Endothelial cell of umbilical vein (primary cell): ENCODE measurements at regions not wholly inside any gene's neighbourhood (a gene's known extent, or its start where the extent isn't known, plus 50 kb on each side); places are given as distances from the start of the nearest gene placed in this dataset.

ENCODE experiments used
- BruUV-seq: library from RNA; stranded (reverse); fragments of 400-500 nt; replicated peaks from 2 replicates; lab custom pipeline; 2021; lab: Mats Ljungman, UMichigan
- CTCF ChIA-PET: fragments of 300-600, 350-600 bp; sonication (Branson Sonifier 250); formaldehyde crosslinking; loops from one replicate; lab custom pipeline; 2021; ENCODE audit warnings: antibody characterized with exemption, inconsistent platforms; lab: Charles Lee
- POLR2A ChIA-PET: fragments of 300-600, 350-600 bp; sonication (Branson Sonifier 250); formaldehyde crosslinking; loops from one replicate; lab custom pipeline; 2021; ENCODE audit warnings: antibody characterized with exemption, inconsistent platforms; lab: Charles Lee
- DNase-seq: peaks from one replicate; pipeline ENCODE4 v3.0.0-alpha.2; 2011; ENCODE audit warnings: low read depth, low spot score
- FAIRE-seq: peaks from 2 replicates; lab custom pipeline; 2011; peaks lifted over from hg19 to GRCh38; lab: Jason Lieb, UNC
- H2AFZ ChIP-seq: 2 replicates; pipeline ENCODE4 v1.6.0; 2012; ENCODE audit warnings: low read depth, low read length, control low read depth, inconsistent platforms
- H3K27ac ChIP-seq: 2 replicates; pipeline ENCODE4 v1.5.1; 2011; ENCODE audit warnings: low read depth, mild to moderate bottlenecking, control low read depth, low read length, moderate library complexity; ENCODE audit not compliant: insufficient read depth
- H3K27me3 ChIP-seq, 2 experiments: 2 replicates each; pipeline versions ENCODE4 v1.6.0 to v1.6.1; 2011; ENCODE audit warnings: low read length in 2 of 2, mixed read lengths in 1 of 2; ENCODE audit not compliant: control insufficient read depth in 2 of 2, insufficient read depth in 2 of 2
- H3K36me3 ChIP-seq, 2 experiments: 2 replicates in 1 of 2; 3 replicates in 1 of 2; pipeline ENCODE4 v1.5.1; 2011; ENCODE audit warnings: low read length in 2 of 2, mild to moderate bottlenecking in 1 of 2, moderate library complexity in 1 of 2; ENCODE audit not compliant: control insufficient read depth in 2 of 2, insufficient read depth in 2 of 2; ENCODE audit errors: extremely low read depth in 1 of 2
- H3K4me1 ChIP-seq: 3 replicates; pipeline ENCODE4 v1.5.1; 2011; ENCODE audit warnings: mild to moderate bottlenecking, low read length; ENCODE audit not compliant: control insufficient read depth, insufficient read depth; ENCODE audit errors: extremely low read depth
- H3K4me2 ChIP-seq: 2 replicates; pipeline ENCODE4 v1.6.1; 2011; ENCODE audit warnings: low read length, control low read depth, mixed read lengths; ENCODE audit not compliant: insufficient read depth
- H3K4me3 ChIP-seq, 3 experiments: fragments of 200-600 bp in 1 of 3; sonication (generic), shearing (Covaris generic) in 1 of 3; replicated peaks in 1 of 3; 2 replicates each; pipeline ENCODE4 v1.5.1; 2011 to 2016; ENCODE audit warnings: control low read depth in 3 of 3, low read length in 3 of 3, mild to moderate bottlenecking in 2 of 3, inconsistent platforms in 1 of 3, low read depth in 1 of 3, moderate library complexity in 1 of 3; ENCODE audit not compliant: insufficient read depth in 1 of 3
- H3K79me2 ChIP-seq: 2 replicates; pipeline ENCODE4 v1.6.0; 2012; ENCODE audit warnings: low read length, inconsistent platforms; ENCODE audit not compliant: control insufficient read depth, insufficient read depth
- H3K9ac ChIP-seq: replicated peaks from 2 replicates; pipeline ENCODE3; 2011; ENCODE audit warnings: low read length, control low read depth; ENCODE audit not compliant: insufficient read depth; ENCODE audit errors: extremely low read depth
- H3K9me1 ChIP-seq: replicated peaks from 3 replicates; pipeline ENCODE4 v1.6.0; 2011; ENCODE audit warnings: mild to moderate bottlenecking, low read length; ENCODE audit not compliant: control insufficient read depth, insufficient read depth; ENCODE audit errors: extremely low read depth
- H3K9me3 ChIP-seq: replicated peaks from 2 replicates; pipeline ENCODE4 v1.5.1; 2012; ENCODE audit warnings: low read length, inconsistent platforms; ENCODE audit not compliant: control insufficient read depth, insufficient read depth
- H4K20me1 ChIP-seq: replicated peaks from 2 replicates; pipeline ENCODE3; 2011; ENCODE audit warnings: mild to moderate bottlenecking, low read length; ENCODE audit not compliant: control insufficient read depth, insufficient read depth; ENCODE audit errors: extremely low read depth
- EZH2 ChIP-seq: IDR thresholded peaks from 2 replicates; pipeline ENCODE4 v1.6.1; 2012; ENCODE audit warnings: borderline replicate concordance, low read depth, mild to moderate bottlenecking, moderate library complexity, low read length, inconsistent platforms; ENCODE audit not compliant: severe bottlenecking
- FOS ChIP-seq: IDR thresholded peaks from 2 replicates; pipeline ENCODE4 v1.6.1; 2011; ENCODE audit warnings: mild to moderate bottlenecking, low read length, moderate library complexity, borderline replicate concordance; ENCODE audit not compliant: insufficient read depth
- JUN ChIP-seq: IDR thresholded peaks from 2 replicates; pipeline ENCODE4 v1.6.1; 2011; ENCODE audit warnings: borderline replicate concordance, low read depth; ENCODE audit not compliant: insufficient read length, insufficient read depth
- MYC ChIP-seq: IDR thresholded peaks from one replicate; pipeline ENCODE4 v1.6.1; 2011; ENCODE audit warnings: mild to moderate bottlenecking, low read depth, low read length
- POLR2A ChIP-seq: IDR thresholded peaks from 2 replicates; pipeline ENCODE4 v1.6.1; 2012; ENCODE audit warnings: low read depth, mild to moderate bottlenecking, control low read depth, low read length
- POLR2AphosphoS5 ChIP-seq: IDR thresholded peaks from 2 replicates; pipeline ENCODE4 v1.6.1; 2012; ENCODE audit warnings: low read depth, mild to moderate bottlenecking, control low read depth, low read length, moderate library complexity; ENCODE audit not compliant: insufficient read depth
- dilution Hi-C: fragments of 300-500 bp; cut with MboI; formaldehyde crosslinking; loops from one replicate; pipeline ENCODE4 v1.15.0; 2019; ENCODE audit warnings: low sequenced_read_pairs; ENCODE audit not compliant: extremely low pct_ligation_motif_present
- intact Hi-C: fragments of 100-400 bp; cut with micrococcal nuclease; formaldehyde crosslinking; loops from one replicate; pipeline ENCODE4 v1.10.0; 2022
- TF ChIP-seq, protein P1 (sequence below): IDR thresholded peaks from 2 replicates; pipeline ENCODE4 v1.6.1; 2011; ENCODE audit not compliant: insufficient read depth, insufficient read length
- TF ChIP-seq, protein P2 (sequence below), 2 donors: IDR thresholded peaks; 1 replicate in 1 of 2; 2 replicates in 1 of 2; pipeline ENCODE4 v1.5.1; 2011; ENCODE audit warnings: low read length in 2 of 2, mild to moderate bottlenecking in 2 of 2, moderate library complexity in 2 of 2, control low read depth in 1 of 2, inconsistent platforms in 1 of 2, low read depth in 1 of 2; ENCODE audit not compliant: insufficient read depth in 1 of 2; ENCODE audit errors: extremely low read depth in 1 of 2

DNA sequence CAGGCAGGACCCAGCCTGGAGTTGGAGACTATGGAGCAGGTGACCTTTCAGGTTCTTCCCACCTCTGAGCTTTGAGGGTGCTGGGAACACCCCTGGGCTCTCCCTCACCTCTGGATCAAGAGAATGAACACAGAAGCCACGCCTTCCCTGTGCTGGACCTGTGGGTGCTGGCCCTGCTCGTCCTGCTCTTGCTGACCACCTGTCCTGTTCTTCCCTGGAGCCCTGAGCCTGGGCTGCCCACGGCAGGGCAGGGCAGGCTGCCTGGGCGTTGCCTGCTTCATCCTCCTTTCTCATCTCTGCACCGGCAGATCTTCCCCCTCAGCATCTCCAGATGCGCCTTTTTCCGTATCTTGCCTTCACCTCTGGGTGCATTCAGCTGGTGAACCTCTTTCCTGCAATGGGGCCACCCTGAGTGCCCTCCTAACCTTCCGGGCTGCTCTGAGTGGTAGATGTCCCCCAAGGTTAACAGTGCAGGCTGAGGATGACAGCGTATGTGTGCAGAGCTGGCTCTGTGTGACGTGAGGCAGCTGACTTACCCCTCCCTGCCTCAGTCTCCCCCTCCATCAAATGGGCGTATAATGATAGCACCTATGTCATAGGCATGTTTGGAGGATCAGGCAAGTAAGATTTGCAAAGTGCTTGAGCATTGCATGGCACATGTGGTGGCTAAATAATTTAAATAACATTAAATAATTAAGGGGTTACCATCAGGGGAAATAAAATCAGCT, 225.8 kb upstream of the CIBAR2 start:
- ChIA-PET POLR2A (no interaction called here), CTCF (interaction anchor here (1.1 to 1.7 kb wide), 3 partner anchors 9 to 84 kb away, joined by 3 read pairs; no protein-coding TSS in a partner anchor)
- Histone ChIP-seq H3K79me2 (no peaks in the 10 kb centered on the region), H4K20me1 (no peaks in the 10 kb centered on the region), H3K4me1 (peaks cover 12% of the 10 kb centered on the region), H3K9ac (no peak overlapping the region), H3K36me3 (no peaks in the 10 kb centered on the region), H3K4me3 (no peak overlapping the region), H3K27ac (no peak overlapping the region), H3K27me3 (no peaks in the 10 kb centered on the region), H2AFZ (no peak overlapping the region), H3K4me2 (no peak overlapping the region), H3K9me1 (no peaks in the 10 kb centered on the region), H3K9me3 (no peaks in the 10 kb centered on the region)
- TF ChIP-seq, protein P1, sequence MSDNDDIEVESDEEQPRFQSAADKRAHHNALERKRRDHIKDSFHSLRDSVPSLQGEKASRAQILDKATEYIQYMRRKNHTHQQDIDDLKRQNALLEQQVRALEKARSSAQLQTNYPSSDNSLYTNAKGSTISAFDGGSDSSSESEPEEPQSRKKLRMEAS: no peak
- TF ChIP-seq POLR2A (no peak), JUN (no peak), MYC (no peak), POLR2AphosphoS5 (no peak), EZH2 (no peak), FOS (no peak)
- TF ChIP-seq, protein P2, sequence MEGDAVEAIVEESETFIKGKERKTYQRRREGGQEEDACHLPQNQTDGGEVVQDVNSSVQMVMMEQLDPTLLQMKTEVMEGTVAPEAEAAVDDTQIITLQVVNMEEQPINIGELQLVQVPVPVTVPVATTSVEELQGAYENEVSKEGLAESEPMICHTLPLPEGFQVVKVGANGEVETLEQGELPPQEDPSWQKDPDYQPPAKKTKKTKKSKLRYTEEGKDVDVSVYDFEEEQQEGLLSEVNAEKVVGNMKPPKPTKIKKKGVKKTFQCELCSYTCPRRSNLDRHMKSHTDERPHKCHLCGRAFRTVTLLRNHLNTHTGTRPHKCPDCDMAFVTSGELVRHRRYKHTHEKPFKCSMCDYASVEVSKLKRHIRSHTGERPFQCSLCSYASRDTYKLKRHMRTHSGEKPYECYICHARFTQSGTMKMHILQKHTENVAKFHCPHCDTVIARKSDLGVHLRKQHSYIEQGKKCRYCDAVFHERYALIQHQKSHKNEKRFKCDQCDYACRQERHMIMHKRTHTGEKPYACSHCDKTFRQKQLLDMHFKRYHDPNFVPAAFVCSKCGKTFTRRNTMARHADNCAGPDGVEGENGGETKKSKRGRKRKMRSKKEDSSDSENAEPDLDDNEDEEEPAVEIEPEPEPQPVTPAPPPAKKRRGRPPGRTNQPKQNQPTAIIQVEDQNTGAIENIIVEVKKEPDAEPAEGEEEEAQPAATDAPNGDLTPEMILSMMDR (IDR thresholded peaks at IDR 0.05; ENCODE audit: extremely low read depth in 1 of 2, insufficient read depth in 1 of 2, low read depth in 1 of 2, low read length in 2 of 2): no peak
- dilution Hi-C loops (no loop called here), intact Hi-C loops (loop anchor here (10.0 kb wide), 1 partner anchor 223 kb away; the partner anchor contains the start of gene CIBAR2)
- no TSS peak for BruUV-seq
- no peak for FAIRE-seq
- no peak for DNase-seq
